H9 (cell line): ENCODE measurements at regions not wholly inside any gene's neighbourhood (a gene's known extent, or its start where the extent isn't known, plus 50 kb on each side); places are given as distances from the start of the nearest gene placed in this dataset.

Experiments used
- DNase-seq: peaks from one replicate; pipeline ENCODE4 v3.0.0-alpha.2; 2017
- H2AFZ ChIP-seq: one replicate; pipeline ENCODE4 v1.6.1; 2013; ENCODE audit warnings: mild to moderate bottlenecking, low read length, control low read depth, moderate library complexity
- H2AK5ac ChIP-seq: 2 replicates; pipeline ENCODE4 v1.6.1; 2013; ENCODE audit warnings: low read length, control low read depth, mixed read lengths; ENCODE audit not compliant: insufficient read length
- H2BK120ac ChIP-seq: one replicate; pipeline ENCODE4 v1.6.1; 2013; ENCODE audit warnings: low read depth, mild to moderate bottlenecking, low read length, control low read depth, inconsistent platforms; ENCODE audit not compliant: poor library complexity, severe bottlenecking
- H2BK12ac ChIP-seq: 2 replicates; pipeline ENCODE4 v1.6.1; 2013; ENCODE audit warnings: low read length, control low read depth, mixed read lengths, low read depth; ENCODE audit not compliant: insufficient read length
- H2BK15ac ChIP-seq: 2 replicates; pipeline ENCODE4 v1.6.1; 2013; ENCODE audit warnings: low read depth, low read length, control low read depth
- H2BK20ac ChIP-seq: one replicate; pipeline ENCODE4 v1.6.1; 2013; ENCODE audit warnings: low read depth, mild to moderate bottlenecking, low read length, control low read depth, inconsistent platforms; ENCODE audit not compliant: poor library complexity, severe bottlenecking
- H2BK5ac ChIP-seq: 2 replicates; pipeline ENCODE4 v1.6.1; 2013; ENCODE audit warnings: low read length, control low read depth, mixed read lengths; ENCODE audit not compliant: insufficient read length
- H3K14ac ChIP-seq: 2 replicates; pipeline ENCODE4 v1.6.1; 2013; ENCODE audit warnings: low read length, control low read depth; ENCODE audit not compliant: insufficient read depth
- H3K18ac ChIP-seq: 2 replicates; pipeline ENCODE4 v1.6.1; 2013; ENCODE audit warnings: low read depth, mild to moderate bottlenecking, mixed read lengths, low read length, control low read depth; ENCODE audit not compliant: insufficient read length
- H3K23ac ChIP-seq: 2 replicates; pipeline ENCODE4 v1.6.1; 2013; ENCODE audit warnings: low read length, control low read depth, mixed read lengths, low read depth; ENCODE audit not compliant: insufficient read length
- H3K23me2 ChIP-seq: 2 replicates; pipeline ENCODE4 v1.6.1; 2013; ENCODE audit warnings: low read depth, mild to moderate bottlenecking, mixed read lengths, low read length, control low read depth; ENCODE audit not compliant: insufficient read length, poor library complexity, severe bottlenecking
- H3K27ac ChIP-seq: 2 replicates; pipeline ENCODE4 v1.5.1; 2013; ENCODE audit warnings: low read length, control low read depth, mixed read lengths, low read depth; ENCODE audit not compliant: insufficient read length
- H3K27me3 ChIP-seq: 2 replicates; pipeline ENCODE4 v1.6.1; 2013; ENCODE audit warnings: low read length, control low read depth, inconsistent platforms; ENCODE audit not compliant: insufficient read depth
- H3K4ac ChIP-seq: 2 replicates; pipeline ENCODE4 v1.6.1; 2013; ENCODE audit warnings: low read depth, mild to moderate bottlenecking, control low read depth, inconsistent platforms, low read length, moderate library complexity
- H3K4me1 ChIP-seq: 2 replicates; pipeline ENCODE4 v1.6.1; 2013; ENCODE audit warnings: low read length, control low read depth, inconsistent platforms; ENCODE audit not compliant: insufficient read depth
- H3K4me2 ChIP-seq: 2 replicates; pipeline ENCODE4 v1.6.1; 2013; ENCODE audit warnings: low read length, control low read depth, mixed read lengths; ENCODE audit not compliant: insufficient read length, insufficient read depth
- H3K56ac ChIP-seq: 2 replicates; pipeline ENCODE4 v1.6.1; 2013; ENCODE audit warnings: low read depth, mild to moderate bottlenecking, mixed read lengths, low read length, control low read depth; ENCODE audit not compliant: insufficient read length
- H3K79me1 ChIP-seq: 2 replicates; pipeline ENCODE4 v1.6.1; 2013; ENCODE audit warnings: low read depth, mild to moderate bottlenecking, moderate library complexity, low read length, control low read depth, inconsistent platforms; ENCODE audit not compliant: insufficient read depth, poor library complexity, severe bottlenecking
- H3K79me2 ChIP-seq: 2 replicates; pipeline ENCODE4 v1.6.1; 2013; ENCODE audit warnings: low read length, control low read depth, inconsistent platforms; ENCODE audit not compliant: insufficient read depth
- H3K9ac ChIP-seq: 2 replicates; pipeline ENCODE4 v1.6.1; 2013; ENCODE audit warnings: low read length, control low read depth, mixed read lengths; ENCODE audit not compliant: insufficient read length; ENCODE audit errors: extremely low read depth
- H3K9me3 ChIP-seq: one replicate; pipeline ENCODE4 v1.6.1; 2013; ENCODE audit warnings: low read depth, low read length, inconsistent platforms; ENCODE audit not compliant: control insufficient read depth
- H3T11ph ChIP-seq: one replicate; pipeline ENCODE4 v1.6.1; 2013; ENCODE audit warnings: mild to moderate bottlenecking, low read length, control low read depth, inconsistent platforms
- H4K20me1 ChIP-seq: one replicate; pipeline ENCODE4 v1.6.1; 2013; ENCODE audit not compliant: control insufficient read depth, insufficient read length, insufficient read depth
- H4K5ac ChIP-seq: 2 replicates; pipeline ENCODE4 v1.6.1; 2013; ENCODE audit warnings: low read depth, mild to moderate bottlenecking, mixed read lengths, low read length, control low read depth; ENCODE audit not compliant: insufficient read length
- H4K8ac ChIP-seq: replicated peaks from 2 replicates; pipeline ENCODE4 v1.6.1; 2013; ENCODE audit warnings: low read length, control low read depth, mixed read lengths, low read depth; ENCODE audit not compliant: insufficient read length
- H4K91ac ChIP-seq: 2 replicates; pipeline ENCODE4 v1.6.1; 2013; ENCODE audit warnings: low read depth, mild to moderate bottlenecking, moderate library complexity, mixed read lengths, low read length, control low read depth; ENCODE audit not compliant: insufficient read length
- H3K27ac Mint-ChIP-seq, 3 experiments: 2 replicates in 2 of 3; 3 replicates in 1 of 3; pipeline ENCODE4 v1.8.0; 2020 to 2021; ENCODE audit warnings: mixed read lengths in 3 of 3, mild to moderate bottlenecking in 1 of 3, moderate library complexity in 1 of 3
- H3K27me3 Mint-ChIP-seq: 2 replicates; pipeline ENCODE4 v1.8.0; 2021; ENCODE audit warnings: low read depth, mild to moderate bottlenecking, moderate library complexity, mixed read lengths
- H3K36me3 Mint-ChIP-seq, 3 experiments: 2 replicates in 2 of 3; 3 replicates in 1 of 3; pipeline ENCODE4 v1.8.0; 2020 to 2021; ENCODE audit warnings: low read depth in 3 of 3, mixed read lengths in 3 of 3; ENCODE audit not compliant: insufficient read depth in 1 of 3
- H3K4me1 Mint-ChIP-seq, 2 experiments: 2 replicates each; pipeline ENCODE4 v1.8.0; 2020; ENCODE audit warnings: mixed read lengths in 2 of 2
- H3K4me3 Mint-ChIP-seq, 2 experiments: 2 replicates in 1 of 2; 3 replicates in 1 of 2; pipeline ENCODE4 v1.8.0; 2020 to 2021; ENCODE audit warnings: mild to moderate bottlenecking in 2 of 2, mixed read lengths in 2 of 2, moderate library complexity in 1 of 2
- H3K9me3 Mint-ChIP-seq, 2 experiments: 2 replicates in 1 of 2; 3 replicates in 1 of 2; pipeline ENCODE4 v1.8.0; 2020; ENCODE audit warnings: mild to moderate bottlenecking in 2 of 2, mixed read lengths in 2 of 2, moderate library complexity in 1 of 2
- WGBS: extraction: QIAGEN DNeasy Blood & Tissue Kit; methylation state at CpG from one replicate; pipeline ENCODE4 v1.1.7; 2013; ENCODE audit warnings: missing lambda C conversion rate, low lambda C conversion rate, mixed read lengths; ENCODE audit not compliant: insufficient read length; ENCODE audit errors: extremely low coverage; 5-methylcytosine and 5-hydroxymethylcytosine counted together
- TF ChIP-seq, protein P1 (sequence below): fragments of 200-600 bp; sonication (generic); conservative IDR thresholded peaks from 3 replicates; pipeline ENCODE4 v1.8.0; 2021; ENCODE audit warnings: antibody characterized with exemption, mild to moderate bottlenecking

DNA sequence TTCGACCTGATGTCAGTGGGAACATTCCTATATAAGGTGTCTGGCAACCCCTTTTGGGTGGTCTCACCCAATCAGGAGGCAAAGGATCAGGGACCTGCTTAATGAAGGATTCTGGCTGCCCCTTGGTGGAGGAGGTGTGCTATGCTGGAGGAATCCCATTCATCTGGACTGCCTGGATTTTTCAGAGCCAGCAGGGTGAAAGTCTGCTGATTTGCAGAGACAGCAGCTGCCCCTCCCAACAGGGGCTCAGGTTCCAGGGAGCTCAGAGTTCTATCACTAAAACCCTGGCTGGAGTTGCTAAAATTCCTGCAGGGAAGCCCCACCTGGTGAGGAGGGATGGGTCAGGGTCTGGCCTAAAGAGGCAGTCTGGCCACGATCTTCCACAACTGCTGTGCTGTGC lies 398.5 kb upstream of the CNTNAP2 start:
- Histone ChIP-seq H3K23ac (no peak overlapping the region), H3K9ac (no peak overlapping the region), H3T11ph (no peak overlapping the region), H3K56ac (no peak overlapping the region), H2BK15ac (no peak overlapping the region), H4K91ac (no peak overlapping the region), H2BK5ac (no peak overlapping the region), H2AFZ (no peak overlapping the region), H3K4ac (no peak overlapping the region), H2BK20ac (no peak overlapping the region), H3K18ac (peak overlapping the region; percentile 8), H3K27me3 (no peaks in the 10 kb centered on the region), H4K5ac (no peak overlapping the region), H3K14ac (no peak overlapping the region), H4K20me1 (no peaks in the 10 kb centered on the region), H3K79me1 (no peaks in the 10 kb centered on the region), H3K4me1 (no peaks in the 10 kb centered on the region; the same call in 1 of the 2 replicates), H2BK12ac (no peak overlapping the region), H4K8ac (no peak overlapping the region), H3K4me2 (no peak overlapping the region), H2AK5ac (no peak overlapping the region), H3K27ac (no peak overlapping the region), H3K9me3 (no peaks in the 10 kb centered on the region), H3K79me2 (no peaks in the 10 kb centered on the region), H3K23me2 (no peaks in the 10 kb centered on the region), H2BK120ac (no peak overlapping the region)
- H3K4me3 Mint-ChIP-seq = no peak overlapping the region
- H3K9me3 Mint-ChIP-seq = peaks cover 0 to 2% of the 10 kb centered on the region in 2 experiments; a peak in 1 of 5 replicates
- TF ChIP-seq, protein P1, sequence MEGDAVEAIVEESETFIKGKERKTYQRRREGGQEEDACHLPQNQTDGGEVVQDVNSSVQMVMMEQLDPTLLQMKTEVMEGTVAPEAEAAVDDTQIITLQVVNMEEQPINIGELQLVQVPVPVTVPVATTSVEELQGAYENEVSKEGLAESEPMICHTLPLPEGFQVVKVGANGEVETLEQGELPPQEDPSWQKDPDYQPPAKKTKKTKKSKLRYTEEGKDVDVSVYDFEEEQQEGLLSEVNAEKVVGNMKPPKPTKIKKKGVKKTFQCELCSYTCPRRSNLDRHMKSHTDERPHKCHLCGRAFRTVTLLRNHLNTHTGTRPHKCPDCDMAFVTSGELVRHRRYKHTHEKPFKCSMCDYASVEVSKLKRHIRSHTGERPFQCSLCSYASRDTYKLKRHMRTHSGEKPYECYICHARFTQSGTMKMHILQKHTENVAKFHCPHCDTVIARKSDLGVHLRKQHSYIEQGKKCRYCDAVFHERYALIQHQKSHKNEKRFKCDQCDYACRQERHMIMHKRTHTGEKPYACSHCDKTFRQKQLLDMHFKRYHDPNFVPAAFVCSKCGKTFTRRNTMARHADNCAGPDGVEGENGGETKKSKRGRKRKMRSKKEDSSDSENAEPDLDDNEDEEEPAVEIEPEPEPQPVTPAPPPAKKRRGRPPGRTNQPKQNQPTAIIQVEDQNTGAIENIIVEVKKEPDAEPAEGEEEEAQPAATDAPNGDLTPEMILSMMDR = no peak
- WGBS = no CpG with 5 or more reads among the region's 2 CpGs
- H3K27me3 Mint-ChIP-seq = peaks cover 1% of the 10 kb centered on the region; the same call in 1 of the 2 replicates
- peak; percentile 86 for DNase-seq
- H3K36me3 Mint-ChIP-seq = no peaks in the 10 kb centered on the region; a peak in 1 of 7 replicates
- H3K27ac Mint-ChIP-seq = peak overlapping the region in 1 of 3 experiments; percentile 31; a peak in 3 of 7 replicates
- H3K4me1 Mint-ChIP-seq = peaks cover 6 to 16% of the 10 kb centered on the region in 2 experiments; a peak in 3 of 4 replicates
